ENCODE measurements at regions not wholly inside any gene's neighbourhood (a gene's known extent, or its start where the extent isn't known, plus 50 kb on each side); places are given as distances from the start of the nearest gene placed in this dataset.
A peak's percentile ranks its signal among the peaks of the same experiment; 100 is the strongest.

GRCh38 chr2:139031722-139032121 is 251.5 kb upstream of the NXPH2 start:
- Histone ChIP-seq H3K36me3 (ENCODE audit: insufficient read depth, low read length) (no peaks in the 10 kb centered on the region), H3K9ac (ENCODE audit: insufficient read length) (no peak overlapping the region), H3K9me3 (ENCODE audit: low read depth, low read length) (no peaks in the 10 kb centered on the region; the same call in 1 of the 2 replicates), H3K4me3 (no peak overlapping the region), H3K27ac (no peak overlapping the region)
- TF ChIP-seq EZH2 (IDR thresholded peaks at IDR 0.05) (no peak), POLR2AphosphoS5 (IDR thresholded peaks at IDR 0.05; ENCODE audit: borderline replicate concordance, low read depth, low read length) (no peak)
- DNase-seq (ENCODE audit: low read depth, low spot score): no peak

- TF ChIP-seq EZH2 (IDR thresholded peaks at IDR 0.05) (no peak), FOXP2 (optimal IDR thresholded peaks at IDR 0.05; ENCODE audit: control extremely low read depth, extremely low read length, insufficient read depth) (no peak), POLR2AphosphoS5 (IDR thresholded peaks at IDR 0.05; ENCODE audit: borderline replicate concordance, low read depth, low read length) (no peak)
- Histone ChIP-seq H3K27ac (no peak overlapping the region), H3K36me3 (ENCODE audit: insufficient read depth, low read length) (no peaks in the 10 kb centered on the region), H3K9me3 (ENCODE audit: low read depth, low read length) (no peaks in the 10 kb centered on the region), H3K4me3 (no peak overlapping the region), H3K9ac (ENCODE audit: insufficient read length) (no peak overlapping the region)
- DNase-seq (ENCODE audit: low read depth, low spot score): no peak
These were observed 240.1 kb upstream of the NXPH2 start for GRCh38 chr2:139020287-139020686.

GRCh38 chr2:139018252-139018651 is 238.1 kb upstream of the NXPH2 start:
- no peak for TF ChIP-seq EZH2 (IDR thresholded peaks at IDR 0.05)
- no peak for TF ChIP-seq POLR2AphosphoS5 (IDR thresholded peaks at IDR 0.05; ENCODE audit: borderline replicate concordance, low read depth, low read length)
- no peak for TF ChIP-seq FOXP2 (optimal IDR thresholded peaks at IDR 0.05; ENCODE audit: control extremely low read depth, extremely low read length, insufficient read depth)
- Histone ChIP-seq H3K4me3 (no peak overlapping the region), H3K9ac (ENCODE audit: insufficient read length) (no peak overlapping the region), H3K9me3 (ENCODE audit: low read depth, low read length) (no peaks in the 10 kb centered on the region), H3K36me3 (ENCODE audit: insufficient read depth, low read length) (no peaks in the 10 kb centered on the region), H3K27ac (no peak overlapping the region)
- no peak for DNase-seq (ENCODE audit: low read depth, low spot score)

- H3K4me3 ChIP-seq: no peak overlapping the region
- no peaks in the 10 kb centered on the region for H3K9me3 ChIP-seq (ENCODE audit: low read depth, low read length)
- no peak overlapping the region for H3K27ac ChIP-seq
- TF ChIP-seq FOXP2 (optimal IDR thresholded peaks at IDR 0.05; ENCODE audit: control extremely low read depth, extremely low read length, insufficient read depth) (no peak), EZH2 (IDR thresholded peaks at IDR 0.05) (no peak), POLR2AphosphoS5 (IDR thresholded peaks at IDR 0.05; ENCODE audit: borderline replicate concordance, low read depth, low read length) (no peak)
- H3K36me3 ChIP-seq (ENCODE audit: insufficient read depth, low read length): no peaks in the 10 kb centered on the region
- DNase-seq (ENCODE audit: low read depth, low spot score): no peak
- no peak overlapping the region for H3K9ac ChIP-seq (ENCODE audit: insufficient read length)
These were observed 226.9 kb upstream of the NXPH2 start for GRCh38 chr2:139007130-139007529.

GRCh38 chr2:139000131-139000785 is 220.1 kb upstream of the NXPH2 start:
- no peak for TF ChIP-seq FOXP2 (optimal IDR thresholded peaks at IDR 0.05; ENCODE audit: control extremely low read depth, extremely low read length, insufficient read depth)
- no peak for TF ChIP-seq EZH2 (IDR thresholded peaks at IDR 0.05)
- no peak; the same call in 1 of the 2 replicates for TF ChIP-seq POLR2AphosphoS5 (IDR thresholded peaks at IDR 0.05; ENCODE audit: borderline replicate concordance, low read depth, low read length)
- Histone ChIP-seq H3K9ac (ENCODE audit: insufficient read length) (no peak overlapping the region), H3K9me3 (ENCODE audit: low read depth, low read length) (no peaks in the 10 kb centered on the region), H3K27ac (no peak overlapping the region), H3K36me3 (ENCODE audit: insufficient read depth, low read length) (no peaks in the 10 kb centered on the region), H3K4me3 (0 out of 2 replicates have a peak overlapping the region, but pooled peaks have one; percentile 6)
- peak; percentile 59 for DNase-seq (ENCODE audit: low read depth, low spot score)

GRCh38 chr2:138997856-138998517 is 217.8 kb upstream of the NXPH2 start:
- no peak overlapping the region for H3K4me3 ChIP-seq
- H3K36me3 ChIP-seq (ENCODE audit: insufficient read depth, low read length): no peaks in the 10 kb centered on the region
- H3K27ac ChIP-seq: no peak overlapping the region
- H3K9me3 ChIP-seq (ENCODE audit: low read depth, low read length): no peaks in the 10 kb centered on the region
- no peak overlapping the region for H3K9ac ChIP-seq (ENCODE audit: insufficient read length)
- TF ChIP-seq EZH2 (IDR thresholded peaks at IDR 0.05) (no peak), FOXP2 (optimal IDR thresholded peaks at IDR 0.05; ENCODE audit: control extremely low read depth, extremely low read length, insufficient read depth) (no peak), POLR2AphosphoS5 (IDR thresholded peaks at IDR 0.05; ENCODE audit: borderline replicate concordance, low read depth, low read length) (no peak)
- no peak for DNase-seq (ENCODE audit: low read depth, low spot score)

- no peak for TF ChIP-seq FOXP2 (optimal IDR thresholded peaks at IDR 0.05; ENCODE audit: control extremely low read depth, extremely low read length, insufficient read depth)
- TF ChIP-seq EZH2 (IDR thresholded peaks at IDR 0.05): no peak
- no peak for TF ChIP-seq POLR2AphosphoS5 (IDR thresholded peaks at IDR 0.05; ENCODE audit: borderline replicate concordance, low read depth, low read length)
- H3K27ac ChIP-seq: no peak overlapping the region
These were observed 217.2 kb upstream of the NXPH2 start for GRCh38 chr2:138997346-138997745.

GRCh38 chr2:138994502-138994901 is 214.3 kb upstream of the NXPH2 start:
- no peak overlapping the region for H3K4me3 ChIP-seq
- no peak overlapping the region for H3K27ac ChIP-seq
- no peak for TF ChIP-seq POLR2AphosphoS5 (IDR thresholded peaks at IDR 0.05; ENCODE audit: borderline replicate concordance, low read depth, low read length)
- no peak for TF ChIP-seq EZH2 (IDR thresholded peaks at IDR 0.05)
- no peak for TF ChIP-seq FOXP2 (optimal IDR thresholded peaks at IDR 0.05; ENCODE audit: control extremely low read depth, extremely low read length, insufficient read depth)
- no peaks in the 10 kb centered on the region for H3K9me3 ChIP-seq (ENCODE audit: low read depth, low read length)
- DNase-seq (ENCODE audit: low read depth, low spot score): no peak
- H3K36me3 ChIP-seq (ENCODE audit: insufficient read depth, low read length): no peaks in the 10 kb centered on the region
- H3K9ac ChIP-seq (ENCODE audit: insufficient read length): no peak overlapping the region

More at GRCh38 chr2:138997346-138997745, 217.2 kb upstream of the NXPH2 start:
- Histone ChIP-seq H3K4me3 (no peak overlapping the region), H3K9ac (ENCODE audit: insufficient read length) (no peak overlapping the region), H3K36me3 (ENCODE audit: insufficient read depth, low read length) (no peaks in the 10 kb centered on the region), H3K9me3 (ENCODE audit: low read depth, low read length) (no peaks in the 10 kb centered on the region)
- DNase-seq (ENCODE audit: low read depth, low spot score): no peak
